HT-29 (cell line): ENCODE measurements at regions not wholly inside any gene's neighbourhood (a gene's known extent, or its start where the extent isn't known, plus 50 kb on each side); places are given as distances from the start of the nearest gene placed in this dataset.
"Not testable (repeated sequence)": the region's sequence is repeated elsewhere in the genome, so short reads cannot be mapped to it uniquely, and the experiment has no call there.

Experiments
- DNase-seq: peaks from one replicate; pipeline ENCODE4 v3.0.0-alpha.2; 2015; ENCODE audit warnings: low spot score

- no peak for DNase-seq
Observed at GRCh38 chr4:3615386-3616286, 83.4 kb upstream of the LRPAP1 start.

- no peak for DNase-seq
Observed at GRCh38 chr4:3614731-3614980, 82.4 kb upstream of the LRPAP1 start.

GRCh38 chr4:3613967-3614730 is 81.9 kb upstream of the LRPAP1 start:
- DNase-seq = peak; percentile 29

GRCh38 chr4:3612934-3613333 is 80.7 kb upstream of the LRPAP1 start:
- no peak for DNase-seq

- DNase-seq = no peak
Observed at GRCh38 chr4:3612281-3612680, 80.1 kb upstream of the LRPAP1 start.

GRCh38 chr4:3611778-3612177 is 79.6 kb upstream of the LRPAP1 start:
- no peak for DNase-seq

- not testable (repeated sequence) for DNase-seq
Observed at GRCh38 chr4:3610851-3611250, 78.6 kb upstream of the LRPAP1 start.

GRCh38 chr4:3609905-3610304 is 77.7 kb upstream of the LRPAP1 start:
- DNase-seq = not testable (repeated sequence)

- DNase-seq = peak; percentile 4
Observed at GRCh38 chr4:3607690-3608552, 75.7 kb upstream of the LRPAP1 start.

- not testable (repeated sequence) for DNase-seq
Observed at GRCh38 chr4:3606850-3607249, 74.6 kb upstream of the LRPAP1 start.

- not testable (repeated sequence) for DNase-seq
Observed at GRCh38 chr4:3606271-3606670, 74.0 kb upstream of the LRPAP1 start.

- no peak for DNase-seq
Observed at GRCh38 chr4:3605491-3605890, 73.3 kb upstream of the LRPAP1 start.

- not testable (repeated sequence) for DNase-seq
Observed at GRCh38 chr4:3602886-3603645, 70.8 kb upstream of the LRPAP1 start.

- no peak for DNase-seq
Observed at GRCh38 chr4:3601992-3602391, 69.8 kb upstream of the LRPAP1 start.

GRCh38 chr4:3601108-3601690 is 69.0 kb upstream of the LRPAP1 start:
- not testable (repeated sequence) for DNase-seq

- no peak for DNase-seq
Observed at GRCh38 chr4:3599951-3600350, 67.7 kb upstream of the LRPAP1 start.

- DNase-seq = no peak
Observed at GRCh38 chr4:3598695-3599227, 66.5 kb upstream of the LRPAP1 start.

GRCh38 chr4:3597896-3598505 is 65.8 kb upstream of the LRPAP1 start:
- not testable (repeated sequence) for DNase-seq

- not testable (repeated sequence) for DNase-seq
Observed at GRCh38 chr4:3596957-3597733, 64.9 kb upstream of the LRPAP1 start.
